ENCODE measurements at regions not wholly inside any gene's neighbourhood (a gene's known extent, or its start where the extent isn't known, plus 50 kb on each side); places are given as distances from the start of the nearest gene placed in this dataset.

DNA sequence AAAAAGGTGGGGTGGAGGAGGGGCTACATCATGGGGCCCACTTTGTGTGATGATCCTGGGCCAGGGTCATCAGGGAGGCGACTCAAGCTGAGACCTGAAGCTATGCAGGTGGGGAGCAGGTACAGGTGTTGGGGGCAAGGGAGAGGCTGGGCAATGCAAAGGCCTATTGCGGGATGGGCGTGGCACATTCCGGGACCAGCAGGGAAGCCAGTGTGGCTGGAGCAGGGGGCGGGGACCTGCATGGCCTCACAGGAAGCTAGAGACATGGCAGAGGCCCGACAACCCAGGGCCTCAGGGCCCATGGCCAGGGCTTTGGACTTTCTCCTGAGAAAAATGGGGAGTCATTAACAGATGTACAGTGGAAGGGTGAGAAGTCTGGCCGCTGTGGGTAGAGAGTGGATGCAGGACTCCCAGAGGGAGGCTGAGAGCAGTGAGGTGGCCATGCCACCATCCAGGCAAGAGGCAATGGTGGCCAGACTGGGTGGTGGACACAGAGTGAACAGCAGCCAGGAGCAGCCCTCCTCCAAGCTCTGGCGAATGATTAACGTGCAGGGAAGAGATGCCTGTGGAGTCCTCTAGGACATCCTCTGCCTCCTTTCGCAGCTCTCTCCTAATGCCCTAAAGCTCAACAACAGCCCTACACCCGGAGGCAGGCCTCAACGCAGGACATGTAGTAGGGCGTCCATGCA is 122.6 kb upstream of the ATP2B2 start:
- TF ChIP-seq, protein P1, sequence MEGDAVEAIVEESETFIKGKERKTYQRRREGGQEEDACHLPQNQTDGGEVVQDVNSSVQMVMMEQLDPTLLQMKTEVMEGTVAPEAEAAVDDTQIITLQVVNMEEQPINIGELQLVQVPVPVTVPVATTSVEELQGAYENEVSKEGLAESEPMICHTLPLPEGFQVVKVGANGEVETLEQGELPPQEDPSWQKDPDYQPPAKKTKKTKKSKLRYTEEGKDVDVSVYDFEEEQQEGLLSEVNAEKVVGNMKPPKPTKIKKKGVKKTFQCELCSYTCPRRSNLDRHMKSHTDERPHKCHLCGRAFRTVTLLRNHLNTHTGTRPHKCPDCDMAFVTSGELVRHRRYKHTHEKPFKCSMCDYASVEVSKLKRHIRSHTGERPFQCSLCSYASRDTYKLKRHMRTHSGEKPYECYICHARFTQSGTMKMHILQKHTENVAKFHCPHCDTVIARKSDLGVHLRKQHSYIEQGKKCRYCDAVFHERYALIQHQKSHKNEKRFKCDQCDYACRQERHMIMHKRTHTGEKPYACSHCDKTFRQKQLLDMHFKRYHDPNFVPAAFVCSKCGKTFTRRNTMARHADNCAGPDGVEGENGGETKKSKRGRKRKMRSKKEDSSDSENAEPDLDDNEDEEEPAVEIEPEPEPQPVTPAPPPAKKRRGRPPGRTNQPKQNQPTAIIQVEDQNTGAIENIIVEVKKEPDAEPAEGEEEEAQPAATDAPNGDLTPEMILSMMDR (IDR thresholded peaks at IDR 0.05): no peak
- TF ChIP-seq POLR2A (IDR thresholded peaks at IDR 0.05) (no peak), EP300 (IDR thresholded peaks at IDR 0.05) (no peak), POLR2AphosphoS5 (IDR thresholded peaks at IDR 0.05) (no peak)
